Upper lobe of left lung (tissue), 4 donors: ENCODE measurements at regions not wholly inside any gene's neighbourhood (a gene's known extent, or its start where the extent isn't known, plus 50 kb on each side); places are given as distances from the start of the nearest gene placed in this dataset.

Experiments
- CTCF ChIP-seq, 6 experiments: fragments of 450-650 bp in 4 of 6; fragments of 200-600 bp in 2 of 6; sonication (generic) in 2 of 6; IDR thresholded peaks; one replicate each; pipeline ENCODE4 v1.5.1; 2016 to 2019; ENCODE audit warnings: antibody characterized with exemption in 6 of 6
- POLR2A ChIP-seq, 4 donors: fragments of 450-650 bp; IDR thresholded peaks; one replicate each; pipeline ENCODE4 v1.5.1; 2016 to 2017; ENCODE audit warnings: antibody characterized with exemption in 4 of 4, mild to moderate bottlenecking in 2 of 4

- no peak for TF ChIP-seq POLR2A (IDR thresholded peaks at IDR 0.05)
- TF ChIP-seq CTCF (IDR thresholded peaks at IDR 0.05) = no peak
These were observed 213.8 kb downstream of the URB2 start for GRCh38 chr1:229839800-229840199.
